ENCODE measurements at regions not wholly inside any gene's neighbourhood (a gene's known extent, or its start where the extent isn't known, plus 50 kb on each side); places are given as distances from the start of the nearest gene placed in this dataset.
A peak's percentile ranks its signal among the peaks of the same experiment; 100 is the strongest.

DNA sequence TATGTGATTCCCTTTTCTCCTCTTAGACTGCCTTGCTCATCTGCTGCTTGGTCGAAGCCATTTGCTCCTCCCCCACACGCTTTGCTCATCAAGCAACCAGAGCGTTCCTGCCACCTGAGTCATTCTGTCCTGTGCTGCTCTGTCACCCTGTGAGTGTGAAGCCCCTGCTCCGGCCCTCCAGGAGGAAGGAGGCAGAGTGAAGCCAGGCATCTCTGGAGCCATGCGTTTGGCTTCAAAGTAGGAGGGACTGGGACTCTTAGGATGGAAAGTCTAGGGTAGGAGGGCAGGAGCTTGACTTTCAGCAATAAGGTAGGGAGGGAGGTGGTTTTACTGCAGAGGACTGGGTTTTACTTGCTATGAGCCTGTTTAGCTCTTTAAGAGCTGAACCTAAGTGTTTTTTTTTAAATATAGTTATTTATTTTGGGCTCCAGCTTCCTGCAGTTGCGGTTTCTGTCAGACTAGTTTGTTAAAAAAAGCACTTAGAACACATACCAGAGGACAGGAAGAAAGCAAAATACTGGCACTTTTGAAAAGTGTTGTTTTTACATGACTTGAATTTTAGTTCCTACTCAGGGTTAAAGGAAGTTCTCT is 63.6 kb downstream of the SPINK2 start:
- POLR2A ChIA-PET, result interaction anchor here (0.6 to 2.6 kb wide), 14 partner anchors 14 to 370 kb away, joined by 3 to 14 read pairs (median 4); partner anchors contain the start of genes AASDH, PAICS and PPAT
- Mint-ChIP-seq H3K4me3 (peak overlapping the region; percentile 63), H3K36me3 (ENCODE audit: low read depth) (no peaks in the 10 kb centered on the region), H3K27me3 (peaks cover 7% of the 10 kb centered on the region), H3K9me3 (no peaks in the 10 kb centered on the region), H3K4me1 (peaks cover 47% of the 10 kb centered on the region), H3K27ac (peak overlapping the region; percentile 97)
- peak; percentile 82 for DNase-seq
- CTCF ChIA-PET, result interaction anchor here (0.7 to 1.9 kb wide), 9 partner anchors 8 to 809 kb away, joined by 3 to 10 read pairs (median 6); partner anchors contain the start of genes CEP135, PAICS and PPAT

GRCh38 chr4:56757261-56757746 is 64.2 kb downstream of the SPINK2 start:
- Mint-ChIP-seq H3K27ac (peak overlapping the region; percentile 97), H3K9me3 (no peaks in the 10 kb centered on the region), H3K27me3 (peaks cover 7% of the 10 kb centered on the region), H3K36me3 (ENCODE audit: low read depth) (no peaks in the 10 kb centered on the region), H3K4me3 (peak overlapping the region; percentile 15), H3K4me1 (peaks cover 41% of the 10 kb centered on the region)
- CTCF ChIA-PET, result interaction anchor here (0.7 to 1.9 kb wide), 8 partner anchors 9 to 809 kb away, joined by 3 to 10 read pairs (median 4); partner anchors contain the start of genes CEP135, PAICS and PPAT
- peak; percentile 30 for DNase-seq
- POLR2A ChIA-PET, result interaction anchor here (0.6 to 2.6 kb wide), 10 partner anchors 13 to 370 kb away, joined by 3 to 14 read pairs (median 4); partner anchors contain the start of genes AASDH, PAICS and PPAT

GRCh38 chr4:56755901-56756300 is 65.6 kb downstream of the SPINK2 start:
- CTCF ChIA-PET, result interaction anchor here (1.0 to 1.8 kb wide), 2 partner anchors 81 to 212 kb away, joined by 3 to 6 read pairs; no protein-coding TSS in a partner anchor

GRCh38 chr4:56752985-56753384 is 68.5 kb downstream of the SPINK2 start:
- Mint-ChIP-seq H3K27me3 (peaks cover 4% of the 10 kb centered on the region), H3K36me3 (ENCODE audit: low read depth) (peaks cover 2% of the 10 kb centered on the region), H3K27ac (no peak overlapping the region), H3K4me3 (no peak overlapping the region), H3K9me3 (peaks cover 5% of the 10 kb centered on the region), H3K4me1 (peaks cover 19% of the 10 kb centered on the region)
- no peak for DNase-seq
- CTCF ChIA-PET, result no interaction called here
- POLR2A ChIA-PET, result no interaction called here

More at GRCh38 chr4:56755901-56756300, 65.6 kb downstream of the SPINK2 start:
- no peak for DNase-seq
- POLR2A ChIA-PET, result no interaction called here
- H3K4me3 Mint-ChIP-seq, result no peak overlapping the region
- no peak overlapping the region for H3K27ac Mint-ChIP-seq
- H3K27me3 Mint-ChIP-seq, result peaks cover 3% of the 10 kb centered on the region
- no peaks in the 10 kb centered on the region for H3K9me3 Mint-ChIP-seq
- H3K36me3 Mint-ChIP-seq (ENCODE audit: low read depth), result no peaks in the 10 kb centered on the region
- peaks cover 34% of the 10 kb centered on the region for H3K4me1 Mint-ChIP-seq

DNA sequence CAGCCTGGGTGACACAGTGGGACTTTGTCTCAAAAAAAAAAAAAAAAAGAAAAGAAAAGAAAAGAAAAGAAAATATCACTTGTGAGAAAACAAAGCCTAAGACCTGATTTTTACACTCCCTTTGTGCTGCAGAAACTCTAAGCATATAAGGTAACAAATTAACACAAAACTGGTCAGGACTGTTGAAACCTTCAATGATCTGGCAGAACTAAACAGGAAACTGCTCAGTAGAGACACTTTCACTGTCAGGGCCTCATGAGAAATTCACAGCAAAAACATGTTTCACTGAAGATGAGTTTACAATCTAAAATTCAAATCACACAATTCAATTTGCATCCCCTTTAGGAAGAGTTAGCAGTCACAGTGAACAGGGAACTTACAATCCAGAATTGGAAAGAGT is 69.1 kb upstream of the HOPX start:
- Mint-ChIP-seq H3K4me1 (peaks cover 4% of the 10 kb centered on the region), H3K27ac (no peak overlapping the region), H3K4me3 (no peak overlapping the region), H3K27me3 (peaks cover 4% of the 10 kb centered on the region), H3K36me3 (ENCODE audit: low read depth) (peaks cover 2% of the 10 kb centered on the region), H3K9me3 (peaks cover 5% of the 10 kb centered on the region)
- CTCF ChIA-PET, result interaction anchor here (0.7 kb wide), 1 partner anchor 24 kb away, joined by 3 read pairs; no protein-coding TSS in a partner anchor
- POLR2A ChIA-PET, result no interaction called here
- DNase-seq, result no peak

DNA sequence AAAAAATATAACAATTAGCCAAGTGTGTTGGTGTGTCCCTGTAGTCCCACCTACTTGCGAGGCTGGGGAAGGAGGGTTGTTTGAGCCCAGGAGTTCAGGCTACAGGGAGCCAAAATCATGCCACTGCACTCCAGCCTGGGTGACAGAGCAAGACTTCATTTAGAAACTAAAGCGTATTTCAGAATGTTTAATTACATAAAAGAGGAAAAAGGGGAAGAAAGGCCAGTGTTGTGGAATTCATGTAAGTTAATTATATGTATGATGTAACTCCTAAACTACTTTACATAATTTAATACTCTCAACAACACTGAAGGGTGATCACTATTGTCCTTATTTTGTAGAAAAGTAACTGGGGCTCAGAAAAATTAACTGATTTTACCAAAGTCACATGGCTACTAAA is 67.2 kb upstream of the HOPX start:
- Mint-ChIP-seq H3K9me3 (peaks cover 5% of the 10 kb centered on the region), H3K27ac (no peak overlapping the region), H3K4me3 (no peak overlapping the region), H3K36me3 (ENCODE audit: low read depth) (peaks cover 2% of the 10 kb centered on the region), H3K27me3 (peaks cover 4% of the 10 kb centered on the region), H3K4me1 (peaks cover 4% of the 10 kb centered on the region)
- DNase-seq, result no peak
- ChIA-PET POLR2A (no interaction called here), CTCF (no interaction called here)

DNA sequence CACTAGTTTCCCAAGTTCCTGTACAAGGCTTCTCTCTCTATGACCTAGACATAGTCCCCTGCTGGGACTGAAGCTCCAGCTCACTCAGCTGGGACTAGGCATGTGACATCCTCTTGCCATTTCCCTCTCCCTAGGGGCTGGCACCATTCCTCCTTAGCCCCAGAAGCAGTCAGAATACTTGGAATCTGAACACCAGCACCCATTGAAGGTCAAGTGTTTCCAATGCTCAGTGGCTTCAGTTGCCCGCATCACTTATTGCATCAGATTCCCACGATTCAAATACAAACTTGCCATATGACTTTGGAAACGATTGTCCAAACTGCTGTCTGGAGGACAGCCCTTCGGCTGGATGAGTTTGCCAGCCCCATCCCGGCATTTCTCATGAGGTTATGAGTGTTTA is 65.5 kb upstream of the HOPX start:
- no peak for DNase-seq
- Mint-ChIP-seq H3K4me3 (no peak overlapping the region), H3K9me3 (peaks cover 5% of the 10 kb centered on the region), H3K4me1 (peaks cover 4% of the 10 kb centered on the region), H3K27me3 (peaks cover 4% of the 10 kb centered on the region), H3K27ac (no peak overlapping the region), H3K36me3 (ENCODE audit: low read depth) (peaks cover 2% of the 10 kb centered on the region)
- ChIA-PET POLR2A (no interaction called here), CTCF (no interaction called here)

- CTCF ChIA-PET, result no interaction called here
- no peaks in the 10 kb centered on the region for H3K27me3 Mint-ChIP-seq
- no peak overlapping the region for H3K4me3 Mint-ChIP-seq
- no peaks in the 10 kb centered on the region for H3K4me1 Mint-ChIP-seq
- no peaks in the 10 kb centered on the region for H3K36me3 Mint-ChIP-seq (ENCODE audit: low read depth)
- no peak overlapping the region for H3K27ac Mint-ChIP-seq
- no peaks in the 10 kb centered on the region for H3K9me3 Mint-ChIP-seq
- POLR2A ChIA-PET, result no interaction called here
- no peak for DNase-seq
Measured at GRCh38 chr4:56745042-56745441, 63.9 kb upstream of the HOPX start.

DNA sequence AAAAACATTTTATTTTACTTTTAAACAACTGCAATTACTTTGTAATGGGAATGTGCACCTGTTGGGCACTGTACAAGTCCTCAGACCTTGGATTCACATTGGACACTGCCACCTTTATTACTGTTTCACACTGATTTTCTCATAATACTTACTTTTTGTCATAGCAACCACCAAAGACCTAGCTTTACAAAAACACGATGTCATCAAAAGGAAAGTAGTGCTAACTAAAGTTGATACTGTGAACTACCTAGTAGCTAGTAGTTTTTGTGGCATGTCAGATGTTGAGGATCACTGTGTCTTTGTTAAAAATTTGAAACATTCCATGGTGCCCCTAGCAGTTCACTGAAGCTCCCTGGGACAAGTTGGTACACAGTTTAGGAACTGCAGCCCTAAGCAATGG is 62.9 kb upstream of the HOPX start:
- Mint-ChIP-seq H3K36me3 (ENCODE audit: low read depth) (no peaks in the 10 kb centered on the region), H3K27ac (no peak overlapping the region), H3K9me3 (no peaks in the 10 kb centered on the region), H3K27me3 (no peaks in the 10 kb centered on the region), H3K4me1 (no peaks in the 10 kb centered on the region), H3K4me3 (no peak overlapping the region)
- no peak for DNase-seq
- ChIA-PET CTCF (interaction anchor here (0.9 to 1.1 kb wide), 2 partner anchors 19 to 93 kb away, joined by 4 read pairs; no protein-coding TSS in a partner anchor), POLR2A (interaction anchor here (1.4 kb wide), 1 partner anchor 14 kb away, joined by 6 read pairs; no protein-coding TSS in a partner anchor)

DNA sequence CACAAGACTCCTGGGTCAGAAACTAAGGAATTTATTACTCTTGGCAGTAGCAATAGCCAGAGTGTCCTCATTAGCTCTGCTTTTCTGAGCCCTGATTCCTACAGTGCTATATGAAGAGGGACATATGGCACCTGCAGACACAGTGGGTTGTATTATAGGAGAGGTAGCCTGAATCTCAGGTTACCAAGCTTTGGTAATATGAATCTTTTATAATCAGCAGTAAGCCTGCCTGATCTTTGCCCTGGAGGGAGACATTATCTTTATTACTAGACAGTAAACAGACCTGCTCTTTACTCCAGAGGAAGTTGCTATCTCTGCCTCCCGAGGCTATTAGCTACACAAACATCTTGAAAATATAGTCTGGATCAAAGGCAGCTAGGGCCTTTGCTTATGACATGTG is 62.5 kb upstream of the HOPX start:
- H3K9me3 Mint-ChIP-seq, result no peaks in the 10 kb centered on the region
- no peaks in the 10 kb centered on the region for H3K36me3 Mint-ChIP-seq (ENCODE audit: low read depth)
- no peak overlapping the region for H3K27ac Mint-ChIP-seq
- CTCF ChIA-PET, result interaction anchor here (0.9 to 1.1 kb wide), 2 partner anchors 19 to 93 kb away, joined by 4 read pairs; no protein-coding TSS in a partner anchor
- no peaks in the 10 kb centered on the region for H3K4me1 Mint-ChIP-seq
- no peak overlapping the region for H3K4me3 Mint-ChIP-seq
- DNase-seq, result no peak
- POLR2A ChIA-PET, result interaction anchor here (1.4 kb wide), 1 partner anchor 14 kb away, joined by 6 read pairs; no protein-coding TSS in a partner anchor
- no peaks in the 10 kb centered on the region for H3K27me3 Mint-ChIP-seq

DNA sequence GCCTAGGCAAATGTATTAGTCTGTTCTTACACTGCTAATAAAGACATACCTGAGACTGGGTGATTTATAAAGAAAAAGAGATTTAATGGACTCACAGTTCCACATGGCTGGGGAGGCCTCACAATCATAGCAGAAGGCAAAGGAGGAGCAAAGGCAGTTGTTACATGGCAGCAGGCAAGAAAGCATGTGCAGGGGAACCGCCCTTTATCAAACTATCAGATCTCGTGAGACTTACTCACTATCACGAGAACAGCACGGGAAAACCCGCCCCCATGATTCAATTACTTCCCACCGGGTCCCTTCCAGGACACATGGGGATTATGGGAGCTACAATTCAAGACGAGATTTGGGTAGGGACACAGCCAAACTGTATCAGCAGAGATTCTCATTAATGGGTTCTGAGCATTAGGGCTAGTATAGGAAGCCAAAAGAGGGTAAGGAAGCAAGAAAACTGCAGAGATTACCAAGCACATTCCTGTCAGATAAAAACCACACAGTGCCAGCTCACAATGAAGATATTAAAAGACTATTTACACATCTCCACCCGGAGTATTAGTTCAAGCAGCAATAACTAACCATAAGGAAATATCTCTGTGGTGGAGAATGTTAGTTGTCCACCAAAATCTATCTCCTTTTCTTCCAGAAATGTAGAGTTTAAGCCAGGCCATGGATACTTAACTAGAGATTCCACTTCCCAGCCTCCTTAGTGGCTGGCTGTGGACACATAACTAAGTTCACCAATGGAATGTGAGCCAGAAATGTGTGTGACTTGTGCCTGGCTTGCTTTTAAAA is 61.2 kb upstream of the HOPX start:
- CTCF ChIA-PET, result no interaction called here
- no peak overlapping the region for H3K27ac Mint-ChIP-seq
- no peaks in the 10 kb centered on the region for H3K36me3 Mint-ChIP-seq (ENCODE audit: low read depth)

GRCh38 chr4:56741595-56741994 is 60.5 kb upstream of the HOPX start:
- POLR2A ChIA-PET, result no interaction called here
- CTCF ChIA-PET, result no interaction called here

More for the DNA sequence above, 61.2 kb upstream of the HOPX start:
- POLR2A ChIA-PET, result no interaction called here
- no peak for DNase-seq
- Mint-ChIP-seq H3K9me3 (peaks cover 2% of the 10 kb centered on the region), H3K4me3 (no peak overlapping the region), H3K27me3 (peaks cover 3% of the 10 kb centered on the region), H3K4me1 (no peaks in the 10 kb centered on the region)

DNA sequence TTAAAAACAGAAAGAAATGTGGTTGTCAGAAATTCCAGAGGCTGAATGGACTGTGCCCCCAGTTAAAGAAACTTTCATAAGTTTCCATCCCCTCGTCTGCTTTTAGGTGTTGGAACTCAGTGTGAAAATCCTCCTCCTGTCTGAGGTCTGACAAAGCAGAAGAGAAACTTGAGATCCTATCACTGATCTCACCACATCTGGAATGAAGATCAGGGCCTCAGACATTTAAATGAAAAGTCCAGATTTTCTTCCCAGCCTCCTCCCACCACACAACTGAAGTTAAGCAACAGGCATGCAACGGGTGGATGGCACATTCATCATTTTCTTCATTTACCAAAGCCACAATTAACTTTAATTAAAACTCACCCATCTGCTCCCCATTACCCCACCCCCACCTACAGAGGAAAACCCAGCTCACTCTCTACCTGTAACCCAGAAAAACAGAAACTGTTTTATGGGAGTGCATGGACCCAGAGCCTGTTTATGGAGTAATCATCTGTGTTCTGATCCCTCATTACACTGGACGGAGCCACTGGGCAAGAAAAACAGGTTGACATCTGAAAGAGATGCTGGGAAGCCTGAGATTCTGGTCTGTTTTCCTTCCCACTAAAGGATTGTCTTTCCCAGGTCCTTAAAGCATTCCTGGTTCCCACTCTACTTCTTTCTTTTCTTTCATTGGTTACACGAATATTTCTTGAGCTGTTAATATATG is 58.1 kb upstream of the HOPX start:
- ChIA-PET POLR2A (no interaction called here), CTCF (no interaction called here)

More at GRCh38 chr4:56741595-56741994, 60.5 kb upstream of the HOPX start:
- Mint-ChIP-seq H3K27ac (no peak overlapping the region), H3K36me3 (ENCODE audit: low read depth) (no peaks in the 10 kb centered on the region), H3K4me3 (no peak overlapping the region), H3K27me3 (peaks cover 3% of the 10 kb centered on the region), H3K4me1 (no peaks in the 10 kb centered on the region), H3K9me3 (peaks cover 2% of the 10 kb centered on the region)
- no peak for DNase-seq

More for the DNA sequence above, 58.1 kb upstream of the HOPX start:
- peaks cover 2% of the 10 kb centered on the region for H3K9me3 Mint-ChIP-seq
- H3K4me3 Mint-ChIP-seq, result no peak overlapping the region
- peaks cover 5% of the 10 kb centered on the region for H3K27me3 Mint-ChIP-seq
- no peaks in the 10 kb centered on the region for H3K4me1 Mint-ChIP-seq
- H3K36me3 Mint-ChIP-seq (ENCODE audit: low read depth), result no peaks in the 10 kb centered on the region
- no peak overlapping the region for H3K27ac Mint-ChIP-seq
- DNase-seq, result no peak

Measured in activated CD4-positive, alpha-beta memory T cell treated with anti-CD3 and anti-CD28 coated beads, Interleukin-2, amount 10 ng/mL, durations not matched to agents 7 days and 5 days (primary cell).